ENCODE measurements at regions not wholly inside any gene's neighbourhood (a gene's known extent, or its start where the extent isn't known, plus 50 kb on each side); places are given as distances from the start of the nearest gene placed in this dataset.

- TF ChIP-seq CTCF (conservative IDR thresholded peaks at IDR 0.05 in 1 of 2, IDR thresholded peaks at IDR 0.05 in 1 of 2; ENCODE audit: low read depth in 1 of 2, low read length in 2 of 2) (no peak), EZH2 (IDR thresholded peaks at IDR 0.05; ENCODE audit: low read length, missing control alignments) (no peak)
These were observed 203.5 kb upstream of the UBL3 start for GRCh38 chr13:30053939-30054338.

All from fibroblast of lung (primary cell).